Neuronal stem cell (in vitro differentiated cells): ENCODE measurements at regions not wholly inside any gene's neighbourhood (a gene's known extent, or its start where the extent isn't known, plus 50 kb on each side); places are given as distances from the start of the nearest gene placed in this dataset.
A peak's percentile ranks its signal among the peaks of the same experiment; 100 is the strongest.
"Not testable (repeated sequence)": the region's sequence is repeated elsewhere in the genome, so short reads cannot be mapped to it uniquely, and the experiment has no call there.

Source experiments
- DNase-seq: peaks from one replicate; pipeline ENCODE4 v3.0.0-alpha.2; 2013; ENCODE audit warnings: low spot score
- H2AFZ ChIP-seq: one replicate; pipeline ENCODE4 v1.6.1; 2013; ENCODE audit warnings: mild to moderate bottlenecking, low read length, inconsistent platforms
- H2AK5ac ChIP-seq: 2 replicates; pipeline ENCODE4 v1.6.1; 2013; ENCODE audit warnings: low read depth, mild to moderate bottlenecking, inconsistent platforms, low read length, moderate library complexity, mixed read lengths
- H2BK120ac ChIP-seq: 2 replicates; pipeline ENCODE4 v1.6.1; 2013; ENCODE audit warnings: low read depth, mild to moderate bottlenecking, inconsistent platforms, low read length, moderate library complexity, mixed read lengths
- H2BK12ac ChIP-seq: one replicate; pipeline ENCODE4 v1.6.1; 2013; ENCODE audit warnings: low read length, inconsistent platforms
- H2BK15ac ChIP-seq: 2 replicates; pipeline ENCODE4 v1.6.1; 2013; ENCODE audit warnings: mild to moderate bottlenecking, low read length, inconsistent platforms, mixed read lengths
- H2BK5ac ChIP-seq: one replicate; pipeline ENCODE4 v1.6.1; 2013; ENCODE audit warnings: inconsistent platforms, mild to moderate bottlenecking, low read length, moderate library complexity
- H3K14ac ChIP-seq: one replicate; pipeline ENCODE4 v1.6.1; 2013; ENCODE audit warnings: low read length, inconsistent platforms
- H3K18ac ChIP-seq: 2 replicates; pipeline ENCODE4 v1.6.1; 2013; ENCODE audit warnings: low read length, inconsistent platforms
- H3K23ac ChIP-seq: 2 replicates; pipeline ENCODE4 v1.6.1; 2013; ENCODE audit warnings: low read depth, mild to moderate bottlenecking, mixed read lengths, low read length, inconsistent platforms; ENCODE audit not compliant: poor library complexity
- H3K27ac ChIP-seq: replicated peaks from 3 replicates; pipeline ENCODE4 v1.5.1; 2013; ENCODE audit warnings: low read length, inconsistent platforms
- H3K27me3 ChIP-seq, 3 experiments: 2 replicates each; pipeline ENCODE4 v1.6.1; 2013; ENCODE audit warnings: low read length in 3 of 3, mild to moderate bottlenecking in 2 of 3, inconsistent platforms in 1 of 3, low read depth in 1 of 3, mixed read lengths in 1 of 3, moderate library complexity in 1 of 3; ENCODE audit not compliant: control insufficient read depth in 3 of 3, insufficient read depth in 3 of 3
- H3K36me3 ChIP-seq, 2 donors: replicated peaks in 1 of 2; 2 replicates each; pipeline ENCODE4 v1.6.1; 2013; ENCODE audit warnings: low read length in 2 of 2; ENCODE audit not compliant: control insufficient read depth in 2 of 2, insufficient read depth in 2 of 2
- H3K4ac ChIP-seq: 2 replicates; pipeline ENCODE4 v1.6.1; 2013; ENCODE audit warnings: inconsistent platforms, mild to moderate bottlenecking, low read length, moderate library complexity
- H3K4me1 ChIP-seq, 2 donors: 1 replicate in 1 of 2; 2 replicates in 1 of 2; pipeline ENCODE4 v1.6.1; 2013; ENCODE audit warnings: low read length in 2 of 2, low read depth in 1 of 2; ENCODE audit not compliant: control insufficient read depth in 2 of 2, insufficient read depth in 1 of 2
- H3K4me2 ChIP-seq: one replicate; pipeline ENCODE4 v1.6.1; 2013; ENCODE audit warnings: mild to moderate bottlenecking, low read length, inconsistent platforms; ENCODE audit not compliant: insufficient read depth, poor library complexity, severe bottlenecking
- H3K4me3 ChIP-seq, 2 donors: 2 replicates each; pipeline ENCODE4 v1.5.1; 2013; ENCODE audit warnings: low read length in 2 of 2, mild to moderate bottlenecking in 2 of 2, inconsistent platforms in 1 of 2, moderate library complexity in 1 of 2
- H3K79me1 ChIP-seq: one replicate; pipeline ENCODE4 v1.6.1; 2013; ENCODE audit warnings: low read depth, mild to moderate bottlenecking, inconsistent platforms, low read length, moderate library complexity
- H3K9ac ChIP-seq: one replicate; pipeline ENCODE4 v1.6.1; 2013; ENCODE audit warnings: mild to moderate bottlenecking, low read depth, low read length, inconsistent platforms; ENCODE audit not compliant: poor library complexity
- H3K9me3 ChIP-seq, 2 donors: replicated peaks in 1 of 2; 2 replicates each; pipeline versions ENCODE3 to v1.6.1; 2013; ENCODE audit warnings: low read length in 2 of 2, mild to moderate bottlenecking in 2 of 2, inconsistent platforms in 1 of 2, low read depth in 1 of 2, mixed read lengths in 1 of 2, moderate library complexity in 1 of 2; ENCODE audit not compliant: control insufficient read depth in 2 of 2, insufficient read depth in 1 of 2
- H4K8ac ChIP-seq: one replicate; pipeline ENCODE4 v1.6.1; 2013; ENCODE audit warnings: low read depth, mild to moderate bottlenecking, inconsistent platforms, low read length, moderate library complexity
- H4K91ac ChIP-seq: one replicate; pipeline ENCODE4 v1.6.1; 2013; ENCODE audit warnings: low read length, low read depth, mild to moderate bottlenecking, inconsistent platforms; ENCODE audit not compliant: poor library complexity
- WGBS, 2 donors: extraction: QIAGEN DNeasy Blood & Tissue Kit; methylation state at CpG; one replicate each; pipeline ENCODE4 v1.1.7; 2013; ENCODE audit warnings: missing lambda C conversion rate in 2 of 2, mixed read lengths in 1 of 2; ENCODE audit not compliant: insufficient read length in 2 of 2, insufficient replicate concordance in 1 of 2; ENCODE audit errors: extremely low coverage in 2 of 2; 5-methylcytosine and 5-hydroxymethylcytosine counted together

GRCh38 chr14:21902561-21903181 lies 229.1 kb upstream of the OR4E1 start:
- Histone ChIP-seq H4K91ac (no peak overlapping the region), H2AK5ac (no peak overlapping the region), H3K4me2 (no peak overlapping the region), H2BK15ac (no peak overlapping the region), H3K79me1 (no peaks in the 10 kb centered on the region), H3K36me3 (no peaks in the 10 kb centered on the region), H3K4ac (no peak overlapping the region), H3K18ac (no peak overlapping the region), H3K27ac (no peak overlapping the region), H3K14ac (no peak overlapping the region), H4K8ac (no peak overlapping the region), H3K9ac (no peak overlapping the region), H2AFZ (no peak overlapping the region), H2BK5ac (no peak overlapping the region), H3K4me3 (no peak overlapping the region), H2BK120ac (no peak overlapping the region), H3K27me3 (no peaks in the 10 kb centered on the region), H2BK12ac (no peak overlapping the region), H3K23ac (no peak overlapping the region), H3K4me1 (no peaks in the 10 kb centered on the region), H3K9me3 (no peaks in the 10 kb centered on the region)
- DNase-seq: no peak
- no CpG with 5 or more reads among the region's 4 CpGs for WGBS, 2 donors

GRCh38 chr14:21894898-21895194 lies 221.2 kb upstream of the OR4E1 start:
- H3K4me1 ChIP-seq, H3K4me3 ChIP-seq: not testable (repeated sequence)

GRCh38 chr14:21894003-21894897 lies 220.6 kb upstream of the OR4E1 start:
- Histone ChIP-seq H3K27me3 (no peaks in the 10 kb centered on the region), H4K8ac (peak overlapping the region; percentile 20), H2AFZ (no peak overlapping the region), H4K91ac (no peak overlapping the region), H3K14ac (no peak overlapping the region), H3K79me1 (no peaks in the 10 kb centered on the region), H3K4ac (no peak overlapping the region), H2BK120ac (no peak overlapping the region), H3K4me1 (no peaks in the 10 kb centered on the region), H2BK15ac (no peak overlapping the region), H2BK5ac (peak overlapping the region; percentile 16), H3K18ac (no peak overlapping the region), H2AK5ac (no peak overlapping the region), H3K4me3 (no peak overlapping the region), H3K4me2 (no peak overlapping the region), H3K9me3 (peaks cover 0 to 1% of the 10 kb centered on the region in 2 donors), H2BK12ac (no peak overlapping the region), H3K23ac (no peak overlapping the region), H3K27ac (no peak overlapping the region), H3K36me3 (no peaks in the 10 kb centered on the region), H3K9ac (no peak overlapping the region)
- no peak for DNase-seq
- no CpG with 5 or more reads among the region's 13 CpGs for WGBS, 2 donors

More at GRCh38 chr14:21894898-21895194, 221.2 kb upstream of the OR4E1 start:
- not testable (repeated sequence) for H3K9me3 ChIP-seq, H3K79me1 ChIP-seq, H3K18ac ChIP-seq, H3K27ac ChIP-seq, H2BK15ac ChIP-seq, DNase-seq, H2BK5ac ChIP-seq, H3K14ac ChIP-seq, H4K91ac ChIP-seq, H3K36me3 ChIP-seq, H3K4ac ChIP-seq, H2BK12ac ChIP-seq, H2BK120ac ChIP-seq, H3K27me3 ChIP-seq, H2AK5ac ChIP-seq, H3K23ac ChIP-seq, H2AFZ ChIP-seq, H4K8ac ChIP-seq, H3K9ac ChIP-seq, H3K4me2 ChIP-seq
- WGBS, 2 donors: no CpG with 5 or more reads among the region's 6 CpGs

- H3K4ac ChIP-seq: no peak overlapping the region
- no peaks in the 10 kb centered on the region for H3K79me1 ChIP-seq
- no CpG with 5 or more reads among the region's 1 CpG for WGBS, 2 donors
- H3K36me3 ChIP-seq: no peaks in the 10 kb centered on the region
- no peak overlapping the region for H3K4me3 ChIP-seq
- no peak overlapping the region for H2AK5ac ChIP-seq
- no peak for DNase-seq
- H2BK12ac ChIP-seq: no peak overlapping the region
- H3K4me1 ChIP-seq: no peaks in the 10 kb centered on the region
- no peak overlapping the region for H4K91ac ChIP-seq
- H3K4me2 ChIP-seq: no peak overlapping the region
- peaks cover 0 to 1% of the 10 kb centered on the region in 2 donors for H3K9me3 ChIP-seq
- no peak overlapping the region for H3K18ac ChIP-seq
- H2BK15ac ChIP-seq: no peak overlapping the region
- no peak overlapping the region for H3K9ac ChIP-seq
- no peak overlapping the region for H4K8ac ChIP-seq
- no peak overlapping the region for H3K14ac ChIP-seq
- H2AFZ ChIP-seq: no peak overlapping the region
- no peak overlapping the region for H3K23ac ChIP-seq
- no peak overlapping the region for H2BK120ac ChIP-seq
- H3K27me3 ChIP-seq: no peaks in the 10 kb centered on the region
- no peak overlapping the region for H3K27ac ChIP-seq
- no peak overlapping the region for H2BK5ac ChIP-seq
These were observed 218.3 kb upstream of the OR4E1 start for GRCh38 chr14:21891921-21892320.
